ENCODE measurements at regions not wholly inside any gene's neighbourhood (a gene's known extent, or its start where the extent isn't known, plus 50 kb on each side); places are given as distances from the start of the nearest gene placed in this dataset.

DNA sequence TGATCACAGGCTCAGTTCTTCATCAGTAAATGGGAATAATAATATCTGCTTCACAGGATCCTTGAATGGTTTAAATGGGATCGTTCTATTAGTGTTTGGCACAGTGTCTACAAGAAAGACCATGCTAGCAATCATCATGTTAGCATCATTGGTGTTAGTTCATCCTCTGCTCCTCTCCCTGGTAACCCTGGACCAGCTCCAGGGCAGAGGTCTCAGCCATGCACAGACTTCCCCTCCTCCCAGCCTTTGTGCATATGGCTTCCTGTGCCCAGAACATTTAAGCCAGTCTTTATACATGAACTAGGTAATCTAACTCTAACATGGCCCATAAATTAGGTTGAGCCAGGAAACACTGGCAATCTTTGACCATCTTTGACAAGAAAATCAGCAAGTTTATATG is 180.2 kb downstream of the EPM2A start:
- no peak for TF ChIP-seq POLR2AphosphoS5 (IDR thresholded peaks at IDR 0.05)
- TF ChIP-seq, protein P1, sequence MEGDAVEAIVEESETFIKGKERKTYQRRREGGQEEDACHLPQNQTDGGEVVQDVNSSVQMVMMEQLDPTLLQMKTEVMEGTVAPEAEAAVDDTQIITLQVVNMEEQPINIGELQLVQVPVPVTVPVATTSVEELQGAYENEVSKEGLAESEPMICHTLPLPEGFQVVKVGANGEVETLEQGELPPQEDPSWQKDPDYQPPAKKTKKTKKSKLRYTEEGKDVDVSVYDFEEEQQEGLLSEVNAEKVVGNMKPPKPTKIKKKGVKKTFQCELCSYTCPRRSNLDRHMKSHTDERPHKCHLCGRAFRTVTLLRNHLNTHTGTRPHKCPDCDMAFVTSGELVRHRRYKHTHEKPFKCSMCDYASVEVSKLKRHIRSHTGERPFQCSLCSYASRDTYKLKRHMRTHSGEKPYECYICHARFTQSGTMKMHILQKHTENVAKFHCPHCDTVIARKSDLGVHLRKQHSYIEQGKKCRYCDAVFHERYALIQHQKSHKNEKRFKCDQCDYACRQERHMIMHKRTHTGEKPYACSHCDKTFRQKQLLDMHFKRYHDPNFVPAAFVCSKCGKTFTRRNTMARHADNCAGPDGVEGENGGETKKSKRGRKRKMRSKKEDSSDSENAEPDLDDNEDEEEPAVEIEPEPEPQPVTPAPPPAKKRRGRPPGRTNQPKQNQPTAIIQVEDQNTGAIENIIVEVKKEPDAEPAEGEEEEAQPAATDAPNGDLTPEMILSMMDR (IDR thresholded peaks at IDR 0.05): no peak

Data from suprapubic skin (tissue), 3 donors.